ENCODE measurements at regions not wholly inside any gene's neighbourhood (a gene's known extent, or its start where the extent isn't known, plus 50 kb on each side); places are given as distances from the start of the nearest gene placed in this dataset.

- no peaks in the 10 kb centered on the region for H3K27me3 ChIP-seq
- no peak for TF ChIP-seq CTCF (IDR thresholded peaks at IDR 0.05)
- DNase-seq (ENCODE audit: low spot score), result no peak
Measured at GRCh38 chr1:93801471-93801870, 77.5 kb downstream of the DNTTIP2 start.

DNA sequence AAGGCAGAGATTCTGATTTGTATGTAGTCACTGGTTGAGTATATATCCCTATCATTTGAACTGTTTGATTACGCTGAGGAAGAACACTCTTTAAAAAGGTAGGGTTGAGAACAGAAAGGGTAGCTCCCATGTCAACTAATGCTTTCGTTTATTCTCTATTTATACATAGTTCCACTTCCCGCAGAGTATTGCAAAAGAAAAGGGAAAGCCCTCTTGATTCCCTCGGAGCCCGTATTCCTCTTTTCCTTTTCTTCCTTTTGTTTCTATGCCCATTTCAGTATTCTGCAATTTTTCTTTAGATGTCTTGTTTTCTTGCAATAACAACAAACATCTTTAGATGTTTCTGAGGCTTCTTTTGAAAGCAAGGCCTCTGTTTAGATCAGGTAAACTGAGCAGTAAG is 78.2 kb downstream of the DNTTIP2 start:
- H3K4me1 ChIP-seq, result peaks cover 0 to 21% of the 10 kb centered on the region in 2 donors
- no peak for TF ChIP-seq CTCF (IDR thresholded peaks at IDR 0.05)
- H3K27ac ChIP-seq, result no peak overlapping the region
- DNase-seq (ENCODE audit: low spot score), result no peak
- H3K4me3 ChIP-seq, result no peak overlapping the region
- H3K36me3 ChIP-seq, result no peaks in the 10 kb centered on the region
- no peaks in the 10 kb centered on the region for H3K27me3 ChIP-seq
- H3K9me3 ChIP-seq, result no peaks in the 10 kb centered on the region

More at GRCh38 chr1:93801471-93801870, 77.5 kb downstream of the DNTTIP2 start:
- no peak overlapping the region for H3K27ac ChIP-seq
- H3K4me1 ChIP-seq, result peaks cover 0 to 21% of the 10 kb centered on the region in 2 donors
- no peak overlapping the region for H3K4me3 ChIP-seq
- H3K9me3 ChIP-seq, result no peaks in the 10 kb centered on the region
- no peaks in the 10 kb centered on the region for H3K36me3 ChIP-seq

GRCh38 chr1:93798291-93798690 is 80.7 kb downstream of the DNTTIP2 start:
- no peak overlapping the region for H3K4me3 ChIP-seq
- H3K27me3 ChIP-seq, result no peaks in the 10 kb centered on the region
- no peak for DNase-seq (ENCODE audit: low spot score)
- H3K9me3 ChIP-seq, result no peaks in the 10 kb centered on the region
- no peaks in the 10 kb centered on the region for H3K36me3 ChIP-seq
- no peak overlapping the region for H3K27ac ChIP-seq
- H3K4me1 ChIP-seq, result peaks cover 0 to 5% of the 10 kb centered on the region in 2 donors
- no peak for TF ChIP-seq CTCF (IDR thresholded peaks at IDR 0.05)

DNA sequence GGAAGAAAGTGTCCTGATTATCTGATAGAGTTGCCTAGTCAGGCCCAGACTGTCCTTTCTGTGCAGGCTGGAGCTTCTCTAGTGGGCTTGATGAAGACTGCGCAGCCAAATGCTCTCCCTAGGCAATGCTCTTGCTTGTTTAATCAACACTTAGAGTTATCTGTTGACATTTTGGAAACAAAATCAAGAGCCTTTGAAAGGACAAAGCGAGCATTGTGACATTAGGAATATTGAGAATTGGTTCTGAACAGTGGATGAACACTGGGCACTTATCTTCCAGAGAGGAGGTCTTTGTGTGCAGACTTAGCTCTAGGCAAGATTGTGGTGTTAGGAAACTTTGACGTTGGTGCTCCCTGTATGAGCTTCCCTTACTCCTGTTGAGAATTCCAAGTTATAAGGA is 94.5 kb downstream of the DNTTIP2 start:
- H3K9me3 ChIP-seq, result peaks cover 0 to 14% of the 10 kb centered on the region in 2 donors
- no peaks in the 10 kb centered on the region for H3K36me3 ChIP-seq
- no peak for DNase-seq (ENCODE audit: low spot score)
- no peaks in the 10 kb centered on the region for H3K4me1 ChIP-seq
- TF ChIP-seq CTCF (IDR thresholded peaks at IDR 0.05), result no peak
- H3K4me3 ChIP-seq, result no peak overlapping the region
- H3K27ac ChIP-seq, result no peak overlapping the region
- H3K27me3 ChIP-seq, result no peaks in the 10 kb centered on the region

DNA sequence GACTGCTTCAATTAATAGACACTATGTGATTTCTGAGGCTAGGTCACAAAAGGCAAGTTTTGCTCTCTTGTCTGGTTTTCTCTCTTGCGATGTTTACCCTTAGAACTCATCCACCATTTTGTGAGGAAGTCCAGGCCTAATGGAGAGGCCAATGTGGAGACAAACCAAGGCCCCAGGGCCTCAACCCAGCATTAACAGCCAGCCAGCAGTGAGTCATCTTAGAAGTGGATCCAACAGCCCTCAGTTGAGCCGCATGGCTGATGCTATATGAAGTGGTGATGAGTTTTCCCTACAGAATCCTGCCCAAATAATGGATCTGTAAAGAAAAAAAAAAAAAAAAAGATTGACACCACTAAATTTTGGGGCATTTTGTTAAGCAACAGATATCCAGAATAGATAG is 95.1 kb downstream of the DNTTIP2 start:
- DNase-seq (ENCODE audit: low spot score), result no peak
- Histone ChIP-seq H3K9me3 (peaks cover 0 to 10% of the 10 kb centered on the region in 2 donors), H3K27me3 (no peaks in the 10 kb centered on the region), H3K27ac (no peak overlapping the region), H3K36me3 (no peaks in the 10 kb centered on the region), H3K4me1 (no peaks in the 10 kb centered on the region), H3K4me3 (no peak overlapping the region)
- TF ChIP-seq CTCF (IDR thresholded peaks at IDR 0.05), result no peak

DNA sequence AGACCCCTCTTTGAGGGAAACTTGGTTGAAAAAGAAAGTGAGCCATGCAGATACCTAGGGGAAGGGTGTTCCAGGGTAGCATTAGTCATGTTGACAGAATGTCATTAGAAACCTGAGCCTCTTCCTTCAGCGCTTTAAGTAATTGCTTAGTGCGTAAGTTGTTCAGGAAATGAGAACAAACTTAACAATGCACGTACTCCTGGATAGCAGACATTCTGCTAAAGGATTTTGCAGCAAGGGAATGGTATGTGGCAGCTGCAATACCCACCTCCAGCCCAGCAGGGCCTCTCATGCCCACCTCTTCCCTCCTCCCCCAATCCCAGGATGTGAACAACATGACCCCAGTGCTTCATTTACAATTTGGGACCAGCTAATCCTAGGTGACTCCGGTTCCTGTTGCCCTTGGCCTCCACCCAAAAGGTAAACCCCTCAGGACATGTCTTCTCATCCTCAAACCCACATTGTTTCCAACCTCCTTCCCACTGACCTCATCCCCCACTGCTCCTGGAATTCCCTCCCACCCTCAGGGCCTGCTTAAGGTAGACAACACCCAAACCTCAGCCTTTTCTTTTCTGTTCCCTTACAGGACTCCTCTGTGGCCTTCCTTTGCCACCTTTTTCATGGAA is 98.0 kb upstream of the BCAR3 start:
- DNase-seq (ENCODE audit: low spot score), result no peak
- H3K4me3 ChIP-seq, result no peak overlapping the region
- H3K36me3 ChIP-seq, result no peaks in the 10 kb centered on the region
- no peak for TF ChIP-seq CTCF (IDR thresholded peaks at IDR 0.05)
- peak overlapping the region in 1 of 2 donors; percentile 36 for H3K27ac ChIP-seq
- no peaks in the 10 kb centered on the region for H3K9me3 ChIP-seq
- H3K4me1 ChIP-seq, result no peaks in the 10 kb centered on the region
- H3K27me3 ChIP-seq, result no peaks in the 10 kb centered on the region
